ENCODE measurements at regions not wholly inside any gene's neighbourhood (a gene's known extent, or its start where the extent isn't known, plus 50 kb on each side); places are given as distances from the start of the nearest gene placed in this dataset.
"Not testable (repeated sequence)": the region's sequence is repeated elsewhere in the genome, so short reads cannot be mapped to it uniquely, and the experiment has no call there.

GRCh38 chr4:60366661-60367060, 833.5 kb upstream of the ADGRL3 start:
- no peak overlapping the region for H3K4me3 Mint-ChIP-seq
- no peak for DNase-seq (ENCODE audit: low spot score in 2 of 2)
- H3K4me1 Mint-ChIP-seq = no peaks in the 10 kb centered on the region
- H3K9me3 Mint-ChIP-seq = peaks cover 33% of the 10 kb centered on the region
- ATAC-seq (replicated peaks; ENCODE audit: extremely low read depth, poor library complexity, severe bottlenecking) = no peak
- H3K36me3 Mint-ChIP-seq (ENCODE audit: insufficient read depth) = no peaks in the 10 kb centered on the region
- no peaks in the 10 kb centered on the region for H3K27me3 Mint-ChIP-seq
- no peak overlapping the region for H3K27ac Mint-ChIP-seq (ENCODE audit: low read depth)

- no peaks in the 10 kb centered on the region for H3K36me3 Mint-ChIP-seq (ENCODE audit: insufficient read depth)
- H3K4me1 Mint-ChIP-seq = no peaks in the 10 kb centered on the region
- H3K4me3 Mint-ChIP-seq = no peak overlapping the region
- no peak for ATAC-seq (replicated peaks; ENCODE audit: extremely low read depth, poor library complexity, severe bottlenecking)
- peaks cover 29% of the 10 kb centered on the region for H3K9me3 Mint-ChIP-seq
- no peak for DNase-seq (ENCODE audit: low spot score in 2 of 2)
- no peaks in the 10 kb centered on the region for H3K27me3 Mint-ChIP-seq
- H3K27ac Mint-ChIP-seq (ENCODE audit: low read depth) = no peak overlapping the region
Observed at GRCh38 chr4:60368986-60369385, 831.1 kb upstream of the ADGRL3 start.

- H3K36me3 Mint-ChIP-seq (ENCODE audit: insufficient read depth) = no peaks in the 10 kb centered on the region
- no peak for ATAC-seq (replicated peaks; ENCODE audit: extremely low read depth, poor library complexity, severe bottlenecking)
- no peak for DNase-seq (ENCODE audit: low spot score in 2 of 2)
- H3K9me3 Mint-ChIP-seq = peaks cover 11% of the 10 kb centered on the region
- H3K27me3 Mint-ChIP-seq = no peaks in the 10 kb centered on the region
- no peak overlapping the region for H3K4me3 Mint-ChIP-seq
- no peak overlapping the region for H3K27ac Mint-ChIP-seq (ENCODE audit: low read depth)
- H3K4me1 Mint-ChIP-seq = no peaks in the 10 kb centered on the region
Observed at GRCh38 chr4:60378010-60378409, 822.1 kb upstream of the ADGRL3 start.

- Mint-ChIP-seq H3K4me1 (no peaks in the 10 kb centered on the region), H3K27me3 (no peaks in the 10 kb centered on the region), H3K36me3 (ENCODE audit: insufficient read depth) (no peaks in the 10 kb centered on the region), H3K4me3 (no peak overlapping the region), H3K9me3 (peaks cover 30% of the 10 kb centered on the region), H3K27ac (ENCODE audit: low read depth) (no peak overlapping the region)
- DNase-seq (ENCODE audit: low spot score in 2 of 2) (no peak), ATAC-seq (replicated peaks; ENCODE audit: extremely low read depth, poor library complexity, severe bottlenecking) (no peak)
Observed at GRCh38 chr4:60384516-60384915, 815.6 kb upstream of the ADGRL3 start.

GRCh38 chr4:60389633-60390032, 810.5 kb upstream of the ADGRL3 start:
- H3K27ac Mint-ChIP-seq (ENCODE audit: low read depth) = no peak overlapping the region
- H3K4me3 Mint-ChIP-seq = no peak overlapping the region
- no peak for DNase-seq (ENCODE audit: low spot score in 2 of 2)

GRCh38 chr4:60396341-60397049, 803.6 kb upstream of the ADGRL3 start:
- no peak overlapping the region for H3K4me3 Mint-ChIP-seq
- H3K27ac Mint-ChIP-seq (ENCODE audit: low read depth) = no peak overlapping the region
- DNase-seq (ENCODE audit: low spot score in 2 of 2) (no peak), ATAC-seq (replicated peaks; ENCODE audit: extremely low read depth, poor library complexity, severe bottlenecking) (no peak)
- no peaks in the 10 kb centered on the region for H3K27me3 Mint-ChIP-seq
- peaks cover 16% of the 10 kb centered on the region for H3K9me3 Mint-ChIP-seq
- no peaks in the 10 kb centered on the region for H3K4me1 Mint-ChIP-seq
- H3K36me3 Mint-ChIP-seq (ENCODE audit: insufficient read depth) = no peaks in the 10 kb centered on the region

More at GRCh38 chr4:60389633-60390032, 810.5 kb upstream of the ADGRL3 start:
- no peak for ATAC-seq (replicated peaks; ENCODE audit: extremely low read depth, poor library complexity, severe bottlenecking)
- no peaks in the 10 kb centered on the region for H3K36me3 Mint-ChIP-seq (ENCODE audit: insufficient read depth)
- no peaks in the 10 kb centered on the region for H3K27me3 Mint-ChIP-seq
- H3K4me1 Mint-ChIP-seq = no peaks in the 10 kb centered on the region
- H3K9me3 Mint-ChIP-seq = peaks cover 25% of the 10 kb centered on the region

- Mint-ChIP-seq H3K9me3 (peaks cover 9% of the 10 kb centered on the region), H3K27me3 (no peaks in the 10 kb centered on the region), H3K4me1 (no peaks in the 10 kb centered on the region), H3K36me3 (ENCODE audit: insufficient read depth) (no peaks in the 10 kb centered on the region), H3K27ac (ENCODE audit: low read depth) (no peak overlapping the region), H3K4me3 (no peak overlapping the region)
- ATAC-seq (replicated peaks; ENCODE audit: extremely low read depth, poor library complexity, severe bottlenecking) = no peak
- no peak for DNase-seq (ENCODE audit: low spot score in 2 of 2)
Observed at GRCh38 chr4:60400593-60400992, 799.5 kb upstream of the ADGRL3 start.

GRCh38 chr4:60404027-60404426, 796.1 kb upstream of the ADGRL3 start:
- no peaks in the 10 kb centered on the region for H3K27me3 Mint-ChIP-seq
- H3K27ac Mint-ChIP-seq (ENCODE audit: low read depth) = no peak overlapping the region
- peaks cover 16% of the 10 kb centered on the region for H3K9me3 Mint-ChIP-seq
- H3K36me3 Mint-ChIP-seq (ENCODE audit: insufficient read depth) = no peaks in the 10 kb centered on the region
- no peak for DNase-seq (ENCODE audit: low spot score in 2 of 2)
- ATAC-seq (replicated peaks; ENCODE audit: extremely low read depth, poor library complexity, severe bottlenecking) = no peak
- no peak overlapping the region for H3K4me3 Mint-ChIP-seq
- H3K4me1 Mint-ChIP-seq = no peaks in the 10 kb centered on the region

GRCh38 chr4:60422439-60422838, 777.7 kb upstream of the ADGRL3 start:
- ATAC-seq (replicated peaks; ENCODE audit: extremely low read depth, poor library complexity, severe bottlenecking) (no peak), DNase-seq (ENCODE audit: low spot score in 2 of 2) (no peak)
- Mint-ChIP-seq H3K27me3 (no peaks in the 10 kb centered on the region), H3K4me3 (no peak overlapping the region), H3K4me1 (no peaks in the 10 kb centered on the region), H3K27ac (ENCODE audit: low read depth) (no peak overlapping the region), H3K9me3 (peaks cover 25% of the 10 kb centered on the region), H3K36me3 (ENCODE audit: insufficient read depth) (no peaks in the 10 kb centered on the region)

GRCh38 chr4:60423573-60424184, 776.4 kb upstream of the ADGRL3 start:
- H3K36me3 Mint-ChIP-seq (ENCODE audit: insufficient read depth); DNase-seq (ENCODE audit: low spot score in 2 of 2); H3K4me3 Mint-ChIP-seq; H3K27ac Mint-ChIP-seq (ENCODE audit: low read depth); ATAC-seq (replicated peaks; ENCODE audit: extremely low read depth, poor library complexity, severe bottlenecking); H3K4me1 Mint-ChIP-seq; H3K27me3 Mint-ChIP-seq: not testable (repeated sequence)
- H3K9me3 Mint-ChIP-seq = peaks cover 19% of the 10 kb centered on the region

GRCh38 chr4:60432911-60433310, 767.2 kb upstream of the ADGRL3 start:
- ATAC-seq (replicated peaks; ENCODE audit: extremely low read depth, poor library complexity, severe bottlenecking) (no peak), DNase-seq (ENCODE audit: low spot score in 2 of 2) (no peak)
- peaks cover 16% of the 10 kb centered on the region for H3K9me3 Mint-ChIP-seq
- H3K4me1 Mint-ChIP-seq = no peaks in the 10 kb centered on the region
- H3K36me3 Mint-ChIP-seq (ENCODE audit: insufficient read depth) = peaks cover 2% of the 10 kb centered on the region
- no peaks in the 10 kb centered on the region for H3K27me3 Mint-ChIP-seq
- no peak overlapping the region for H3K27ac Mint-ChIP-seq (ENCODE audit: low read depth)
- H3K4me3 Mint-ChIP-seq = no peak overlapping the region

GRCh38 chr4:60443068-60443467, 757.1 kb upstream of the ADGRL3 start:
- H3K9me3 Mint-ChIP-seq = peaks cover 39% of the 10 kb centered on the region
- no peak for DNase-seq (ENCODE audit: low spot score in 2 of 2)
- no peak overlapping the region for H3K27ac Mint-ChIP-seq (ENCODE audit: low read depth)
- H3K27me3 Mint-ChIP-seq = no peaks in the 10 kb centered on the region
- no peaks in the 10 kb centered on the region for H3K36me3 Mint-ChIP-seq (ENCODE audit: insufficient read depth)
- H3K4me3 Mint-ChIP-seq = no peak overlapping the region
- H3K4me1 Mint-ChIP-seq = no peaks in the 10 kb centered on the region
- no peak for ATAC-seq (replicated peaks; ENCODE audit: extremely low read depth, poor library complexity, severe bottlenecking)

- Mint-ChIP-seq H3K27ac (ENCODE audit: low read depth) (no peak overlapping the region), H3K4me1 (no peaks in the 10 kb centered on the region), H3K27me3 (no peaks in the 10 kb centered on the region), H3K9me3 (peaks cover 39% of the 10 kb centered on the region), H3K36me3 (ENCODE audit: insufficient read depth) (no peaks in the 10 kb centered on the region), H3K4me3 (no peak overlapping the region)
- ATAC-seq (replicated peaks; ENCODE audit: extremely low read depth, poor library complexity, severe bottlenecking) = no peak
- DNase-seq (ENCODE audit: low spot score in 2 of 2) = no peak
Observed at GRCh38 chr4:60443796-60444195, 756.3 kb upstream of the ADGRL3 start.
